C4-2B (cell line): ENCODE measurements at regions not wholly inside any gene's neighbourhood (a gene's known extent, or its start where the extent isn't known, plus 50 kb on each side); places are given as distances from the start of the nearest gene placed in this dataset.

Source experiments
- CTCF ChIP-seq: fragments of 450-650 bp; conservative IDR thresholded peaks from 2 replicates; pipeline ENCODE4 v1.5.1; 2017; ENCODE audit warnings: mild to moderate bottlenecking
- ZFX ChIP-seq: fragments of 450-650 bp; IDR thresholded peaks from 2 replicates; pipeline ENCODE4 v1.6.1; 2017

DNA sequence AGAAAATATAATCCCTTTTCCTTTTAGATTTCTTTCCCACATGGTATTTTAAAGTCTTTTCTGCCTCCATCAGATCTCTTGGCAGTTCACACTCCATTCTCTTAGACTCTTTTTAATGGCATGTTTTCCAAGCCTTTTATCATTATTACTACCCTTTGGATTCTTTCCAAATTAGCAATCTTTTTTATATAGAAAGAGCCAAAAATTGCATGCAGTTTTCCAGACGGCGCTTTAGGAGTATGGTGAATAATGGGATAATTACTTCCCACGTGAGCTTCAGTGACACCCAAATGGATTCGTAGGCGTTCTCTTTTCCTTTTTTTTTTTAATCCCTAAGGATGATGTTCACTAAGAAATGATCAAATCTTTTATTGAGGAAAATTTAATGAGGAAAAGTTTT lies 354.8 kb upstream of the DNAJC19 start:
- TF ChIP-seq CTCF (no peak), ZFX (no peak)
